GM21529 (cell line): ENCODE measurements at regions not wholly inside any gene's neighbourhood (a gene's known extent, or its start where the extent isn't known, plus 50 kb on each side); places are given as distances from the start of the nearest gene placed in this dataset.

Source experiments
- ATAC-seq: cut with Tn5 transposase; IDR thresholded peaks from one replicate; pipeline ENCODE4 v1.9.1; 2021; ENCODE audit not compliant: unreplicated experiment

DNA sequence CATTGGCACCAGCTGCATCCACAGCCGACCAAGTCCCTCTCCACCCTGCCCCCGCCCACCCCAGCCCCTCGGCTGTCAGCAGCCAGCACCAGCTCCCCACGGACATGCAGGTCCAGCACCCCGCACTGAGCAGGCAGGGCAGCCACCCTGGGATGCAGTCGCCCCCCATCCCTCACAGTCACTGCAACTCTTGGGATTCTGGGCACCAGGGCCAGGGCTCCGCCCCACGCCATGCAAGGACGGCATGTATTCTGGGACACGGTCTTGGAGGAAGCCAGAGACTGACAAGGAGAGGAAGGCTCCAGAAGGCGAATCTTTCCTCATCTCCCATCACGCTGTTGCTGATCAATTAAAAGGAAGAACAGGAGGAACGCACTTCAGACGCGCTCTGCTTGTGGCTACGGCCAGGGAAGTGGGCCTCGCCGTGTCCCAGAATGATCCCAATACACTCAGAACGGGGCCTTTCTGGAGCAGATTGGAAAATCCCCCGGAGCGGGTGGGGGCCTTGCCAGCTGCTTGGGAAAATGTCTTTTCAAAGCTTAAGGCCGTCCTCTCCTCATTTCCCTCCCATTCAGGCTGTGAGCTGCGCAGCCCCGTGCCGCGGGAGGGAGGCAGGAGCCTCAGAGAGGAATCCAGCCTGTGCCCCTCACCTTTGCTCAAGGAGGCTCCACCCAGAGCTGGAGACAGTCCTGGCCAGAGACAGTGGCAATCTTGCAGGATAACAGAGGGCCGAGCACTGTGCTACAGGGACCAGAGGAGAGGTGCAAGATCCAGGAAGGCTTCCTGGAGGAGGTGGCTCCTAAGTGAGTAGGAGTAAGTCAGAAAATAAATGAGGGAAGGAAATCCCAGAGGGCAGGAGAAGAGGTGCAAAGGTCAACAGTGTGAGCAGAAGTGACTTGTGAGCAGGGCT is 54.1 kb upstream of the DIO3 start:
- ATAC-seq: no peak

DNA sequence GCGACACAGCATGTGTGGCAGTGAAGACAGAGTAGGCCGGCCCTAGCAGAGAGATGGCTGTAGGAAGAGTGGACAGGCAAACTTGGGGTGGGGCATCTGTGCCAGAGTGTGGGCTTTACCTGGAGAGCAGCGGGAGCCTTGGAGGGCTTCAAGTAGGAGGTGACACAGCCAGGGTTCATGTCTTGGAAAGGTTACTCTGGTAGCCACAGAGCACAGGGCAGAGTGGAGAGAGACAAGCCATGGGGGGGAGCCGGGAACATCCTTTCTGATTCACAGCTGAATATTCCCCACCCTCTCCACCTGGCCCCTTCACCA is 53.5 kb upstream of the DIO3 start:
- no peak for ATAC-seq

DNA sequence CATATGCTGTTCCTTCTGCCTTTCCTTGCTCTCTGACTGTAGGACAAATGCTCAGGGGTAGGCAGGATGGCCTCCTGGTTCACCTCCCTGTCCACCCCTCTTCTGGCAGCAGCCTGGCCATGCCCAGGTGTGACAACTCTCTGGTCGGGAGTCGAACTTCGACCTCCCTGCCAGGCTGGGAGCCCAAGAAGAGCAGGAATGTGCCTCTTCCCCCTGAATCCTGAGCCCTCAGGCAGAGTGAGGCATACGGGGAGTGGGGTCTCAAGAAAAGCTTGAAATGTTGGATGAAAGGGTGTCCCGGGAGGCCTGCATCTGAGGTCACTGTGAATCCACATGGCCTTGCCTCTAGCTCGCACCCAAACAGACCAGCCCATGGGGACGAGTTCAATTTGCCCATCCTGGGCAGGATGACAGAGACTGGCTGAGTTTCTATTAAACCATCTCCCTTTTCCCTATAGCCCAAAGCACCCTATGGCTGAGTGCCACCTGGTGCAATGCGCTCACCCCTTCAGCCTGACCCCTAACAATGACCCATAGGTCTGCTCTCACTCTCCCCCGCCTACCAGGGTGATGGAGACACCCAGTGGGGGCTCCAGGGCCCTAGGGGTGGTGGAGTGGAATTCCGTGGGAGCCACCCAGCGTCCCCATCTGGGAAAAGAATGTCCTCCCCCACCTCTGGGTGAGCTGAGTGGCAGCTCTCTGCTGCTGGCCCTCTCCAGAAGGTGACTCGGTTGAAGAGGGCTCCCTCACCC is 52.9 kb upstream of the DIO3 start:
- ATAC-seq: no peak

DNA sequence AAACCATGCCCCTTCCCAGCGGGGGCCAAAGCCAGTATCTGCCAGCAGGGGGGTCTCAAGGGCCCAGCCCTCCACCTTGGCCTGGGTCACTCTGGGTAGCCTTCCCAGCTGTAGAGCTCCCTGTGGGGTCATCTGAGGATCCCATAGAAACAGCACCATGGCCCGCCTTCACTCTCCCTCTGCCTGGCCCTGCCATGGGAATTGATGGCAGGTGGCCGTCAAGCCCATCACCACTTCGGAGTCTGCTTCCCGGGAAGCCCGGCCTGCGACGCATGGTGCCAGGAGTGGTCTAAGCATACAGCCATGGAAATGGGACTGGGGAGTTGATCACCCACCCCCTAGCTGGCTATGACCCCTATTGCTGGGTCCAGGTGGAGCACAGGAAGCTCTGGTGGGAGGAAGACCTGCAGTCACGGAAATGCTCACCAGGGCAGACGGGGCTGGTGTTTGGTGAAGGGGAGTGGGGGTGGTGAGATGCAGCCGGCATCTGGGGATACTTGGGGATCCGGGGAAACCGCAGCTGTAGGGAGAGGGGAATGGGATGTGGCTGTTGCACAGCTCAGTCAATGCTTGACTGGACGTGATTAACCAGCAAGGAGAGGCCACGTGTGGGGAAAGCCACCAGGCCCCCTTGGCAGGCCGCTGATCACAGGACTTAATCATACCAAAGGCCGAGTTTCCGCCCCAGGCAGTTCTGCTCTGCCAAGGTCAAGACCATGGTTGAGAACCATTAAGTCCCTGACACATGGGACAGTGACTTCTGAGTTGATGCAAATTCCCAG is 52.2 kb upstream of the DIO3 start:
- ATAC-seq: no peak

DNA sequence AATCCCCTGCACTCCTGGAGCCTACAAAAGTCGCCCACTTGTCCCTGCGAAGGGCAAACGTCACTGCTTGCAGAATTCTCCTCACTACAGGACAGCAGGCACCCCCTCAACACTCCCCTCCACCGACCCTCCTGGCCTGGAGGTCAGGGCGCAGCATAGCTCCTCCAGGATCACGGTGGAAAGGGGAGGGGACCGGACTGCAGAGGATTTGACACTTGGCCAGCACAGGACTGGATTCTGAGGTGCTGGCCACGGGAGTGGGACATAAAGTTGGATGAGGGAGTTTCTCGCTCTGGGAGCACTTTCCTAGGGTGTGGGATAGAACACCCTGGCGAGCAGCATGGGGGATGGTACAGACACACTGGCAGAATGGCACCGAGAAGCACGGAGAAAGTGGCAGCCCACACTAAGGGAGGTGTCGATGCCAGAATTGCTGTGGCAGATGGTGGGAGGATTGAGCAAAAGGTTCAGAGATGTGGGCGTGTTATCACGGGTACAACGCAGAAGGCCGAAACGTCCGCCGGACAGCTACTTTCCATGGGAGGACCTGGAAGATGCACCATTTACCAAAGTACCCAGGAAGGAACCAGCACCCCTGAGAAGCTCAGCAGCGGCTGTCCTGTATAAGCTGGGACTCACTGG is 51.4 kb upstream of the DIO3 start:
- no peak for ATAC-seq

DNA sequence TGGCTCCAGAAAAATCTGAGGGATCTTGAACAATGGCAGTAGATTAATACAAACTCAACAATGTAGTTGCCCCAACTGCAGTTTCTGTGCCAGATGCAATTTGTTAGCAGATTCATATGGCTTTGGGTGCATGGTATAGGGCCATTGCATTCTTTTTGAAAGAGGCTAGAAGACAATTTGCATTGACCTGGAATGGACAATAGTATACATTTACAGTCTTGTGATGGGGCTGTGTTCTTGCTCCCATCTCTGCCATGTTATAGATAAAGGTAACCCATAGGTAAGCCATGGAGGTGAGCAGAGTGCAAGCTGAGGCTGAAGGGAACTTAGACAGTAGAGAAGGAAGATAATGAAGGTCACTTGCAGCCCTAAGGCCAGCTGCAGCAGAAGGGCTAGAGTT is 50.1 kb upstream of the DIO3 start:
- ATAC-seq: no peak
